SU-DHL-6 (cell line): ENCODE measurements at regions not wholly inside any gene's neighbourhood (a gene's known extent, or its start where the extent isn't known, plus 50 kb on each side); places are given as distances from the start of the nearest gene placed in this dataset.

ENCODE experiments used
- H2AFZ ChIP-seq: fragments of 200-600 bp; sonication (generic); 2 replicates; pipeline ENCODE4 v1.6.1; 2014; ENCODE audit warnings: low read depth, mild to moderate bottlenecking, moderate library complexity, mixed read lengths, antibody characterized with exemption, low read length; ENCODE audit not compliant: severe bottlenecking
- H3F3A ChIP-seq: fragments of 200-600 bp; shearing (Covaris generic); 2 replicates; pipeline ENCODE4 v1.6.0; 2016; ENCODE audit warnings: antibody characterized with exemption, mild to moderate bottlenecking; ENCODE audit not compliant: insufficient read depth
- H3K27ac ChIP-seq: fragments of 200-600 bp; sonication (generic); 2 replicates; pipeline ENCODE4 v1.5.1; 2016; ENCODE audit warnings: low read depth, mild to moderate bottlenecking, low read length, moderate library complexity, mixed read lengths
- H3K27me3 ChIP-seq: fragments of 200-600 bp; sonication (generic), shearing (Covaris generic); 2 replicates; pipeline ENCODE4 v1.6.0; 2014; ENCODE audit warnings: mild to moderate bottlenecking, low read length
- H3K36me3 ChIP-seq: fragments of 200-600 bp; sonication (generic); 2 replicates; pipeline ENCODE4 v1.6.1; 2014; ENCODE audit warnings: mild to moderate bottlenecking, low read length, mixed read lengths
- H3K4me2 ChIP-seq: fragments of 300-600, 200-600 bp; shearing (Covaris generic), sonication (generic); 2 replicates; pipeline ENCODE4 v1.6.0; 2014; ENCODE audit warnings: low read length, low read depth, mild to moderate bottlenecking; ENCODE audit not compliant: poor library complexity, severe bottlenecking
- H3K4me3 ChIP-seq: fragments of 200-600 bp; sonication (generic); 2 replicates; pipeline ENCODE4 v1.5.1; 2014; ENCODE audit warnings: antibody characterized with exemption, low read length, mild to moderate bottlenecking, mixed read lengths; ENCODE audit not compliant: insufficient read depth, poor library complexity, severe bottlenecking
- H3K79me2 ChIP-seq: fragments of 200-600 bp; sonication (generic); 2 replicates; pipeline ENCODE4 v1.6.1; 2014; ENCODE audit warnings: mild to moderate bottlenecking, low read length, moderate library complexity; ENCODE audit not compliant: insufficient read depth
- H3K9ac ChIP-seq: fragments of 200-600 bp; sonication (generic); 2 replicates; pipeline ENCODE4 v1.7.0; 2014; ENCODE audit warnings: mild to moderate bottlenecking, low read length
- H3K9me2 ChIP-seq: fragments of 200-600 bp; sonication (generic); replicated peaks from 2 replicates; pipeline ENCODE4 v1.6.1; 2014; ENCODE audit warnings: low read length; ENCODE audit not compliant: insufficient read depth
- H3K9me3 ChIP-seq: fragments of 200-600 bp; sonication (generic); 2 replicates; pipeline ENCODE4 v1.6.1; 2014; ENCODE audit warnings: low read length, mixed read lengths; ENCODE audit not compliant: insufficient read depth
- H4K20me1 ChIP-seq: fragments of 200-600 bp; sonication (generic); 2 replicates; pipeline ENCODE4 v1.6.1; 2014; ENCODE audit warnings: low read depth, mild to moderate bottlenecking, antibody characterized with exemption, low read length, moderate library complexity, mixed read lengths
- EZH2phosphoT487 ChIP-seq: fragments of 200-600 bp; sonication (generic), shearing (Covaris generic); conservative IDR thresholded peaks from 2 replicates; pipeline ENCODE4 v1.6.1; 2018; ENCODE audit warnings: mild to moderate bottlenecking, antibody characterized with exemption, low read length, moderate library complexity, mixed read lengths
- TF ChIP-seq, protein P1 (sequence below): fragments of 200-600 bp; sonication (generic); IDR thresholded peaks from one replicate; pipeline ENCODE4 v1.5.1; 2017; ENCODE audit warnings: antibody characterized with exemption, mild to moderate bottlenecking, low read length, moderate library complexity; ENCODE audit not compliant: insufficient read depth, poor library complexity, severe bottlenecking

DNA sequence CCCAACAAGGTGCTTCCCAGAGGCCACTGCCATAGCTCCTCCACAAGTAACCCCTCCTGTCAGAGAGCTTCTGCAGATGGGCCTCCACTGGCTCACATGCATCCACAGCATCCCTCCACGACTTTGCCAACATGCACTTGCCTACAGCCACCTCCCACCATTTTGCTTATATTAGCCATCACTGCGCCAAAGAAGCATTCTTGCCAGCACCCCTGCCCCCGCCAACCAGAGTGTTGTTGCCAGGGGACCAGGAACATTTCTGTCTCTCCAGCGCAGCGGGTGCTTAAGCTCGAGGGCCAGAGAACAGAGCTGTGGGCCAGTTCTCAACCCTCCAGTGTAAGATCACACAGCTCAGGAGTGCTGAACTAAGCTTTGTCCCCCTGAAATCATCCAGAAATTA is 517.6 kb downstream of the PABPC4L start:
- H3K9me2 ChIP-seq: no peaks in the 10 kb centered on the region
- H4K20me1 ChIP-seq: no peaks in the 10 kb centered on the region
- H2AFZ ChIP-seq: no peak overlapping the region
- no peaks in the 10 kb centered on the region for H3K9me3 ChIP-seq
- H3K4me2 ChIP-seq: no peak overlapping the region
- no peak overlapping the region for H3K9ac ChIP-seq
- H3F3A ChIP-seq: no peaks in the 10 kb centered on the region
- no peak overlapping the region for H3K4me3 ChIP-seq
- TF ChIP-seq EZH2phosphoT487: no peak
- TF ChIP-seq, protein P1, sequence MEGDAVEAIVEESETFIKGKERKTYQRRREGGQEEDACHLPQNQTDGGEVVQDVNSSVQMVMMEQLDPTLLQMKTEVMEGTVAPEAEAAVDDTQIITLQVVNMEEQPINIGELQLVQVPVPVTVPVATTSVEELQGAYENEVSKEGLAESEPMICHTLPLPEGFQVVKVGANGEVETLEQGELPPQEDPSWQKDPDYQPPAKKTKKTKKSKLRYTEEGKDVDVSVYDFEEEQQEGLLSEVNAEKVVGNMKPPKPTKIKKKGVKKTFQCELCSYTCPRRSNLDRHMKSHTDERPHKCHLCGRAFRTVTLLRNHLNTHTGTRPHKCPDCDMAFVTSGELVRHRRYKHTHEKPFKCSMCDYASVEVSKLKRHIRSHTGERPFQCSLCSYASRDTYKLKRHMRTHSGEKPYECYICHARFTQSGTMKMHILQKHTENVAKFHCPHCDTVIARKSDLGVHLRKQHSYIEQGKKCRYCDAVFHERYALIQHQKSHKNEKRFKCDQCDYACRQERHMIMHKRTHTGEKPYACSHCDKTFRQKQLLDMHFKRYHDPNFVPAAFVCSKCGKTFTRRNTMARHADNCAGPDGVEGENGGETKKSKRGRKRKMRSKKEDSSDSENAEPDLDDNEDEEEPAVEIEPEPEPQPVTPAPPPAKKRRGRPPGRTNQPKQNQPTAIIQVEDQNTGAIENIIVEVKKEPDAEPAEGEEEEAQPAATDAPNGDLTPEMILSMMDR: no peak
- H3K27ac ChIP-seq: no peak overlapping the region
- no peaks in the 10 kb centered on the region for H3K27me3 ChIP-seq
- H3K36me3 ChIP-seq: no peaks in the 10 kb centered on the region
- H3K79me2 ChIP-seq: no peaks in the 10 kb centered on the region

DNA sequence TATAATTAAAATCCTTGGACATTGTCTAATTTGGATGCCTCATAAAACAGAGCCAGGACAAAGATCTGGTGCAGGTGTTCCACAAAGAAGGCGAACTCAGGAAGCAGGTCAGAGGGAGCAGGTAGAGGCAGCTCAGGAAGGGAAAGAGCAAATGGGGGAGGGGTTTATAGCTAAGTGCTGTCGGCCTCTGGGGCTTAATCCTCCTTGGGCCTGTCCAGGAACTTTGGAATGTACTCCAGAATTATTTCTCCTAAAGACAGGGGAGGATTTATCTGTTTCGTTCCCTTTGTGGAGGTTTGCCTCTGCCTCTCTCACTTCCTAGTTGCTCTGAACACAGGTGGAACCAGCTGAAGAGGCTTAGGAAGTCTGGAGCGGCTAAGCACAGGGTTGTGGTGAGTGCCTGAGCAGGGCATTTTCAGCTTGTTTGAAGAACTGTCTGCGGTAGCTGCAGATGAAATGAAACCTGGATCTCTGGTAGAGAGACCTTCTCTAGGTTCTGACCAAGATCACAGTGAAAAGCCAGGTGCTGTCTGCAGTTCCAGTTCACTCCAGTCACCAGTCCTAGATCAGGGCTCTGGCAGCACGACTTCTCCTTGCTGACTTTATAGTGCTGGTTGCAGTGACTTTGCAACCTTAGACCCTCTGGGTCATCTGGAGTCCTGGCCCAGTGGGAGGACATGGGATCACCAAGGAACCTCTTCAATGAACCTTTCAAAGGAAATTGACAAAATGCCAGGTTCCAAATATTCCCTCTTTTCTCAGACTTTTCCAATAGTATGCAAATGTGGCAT is 519.2 kb downstream of the PCDH10 start:
- no peak overlapping the region for H2AFZ ChIP-seq
- no peak overlapping the region for H3K4me3 ChIP-seq
- no peaks in the 10 kb centered on the region for H3F3A ChIP-seq
- no peaks in the 10 kb centered on the region for H3K36me3 ChIP-seq
- H3K79me2 ChIP-seq: no peaks in the 10 kb centered on the region
- no peak overlapping the region for H3K27ac ChIP-seq
- H3K9me3 ChIP-seq: no peaks in the 10 kb centered on the region
- no peak overlapping the region for H3K9ac ChIP-seq
- H3K9me2 ChIP-seq: no peaks in the 10 kb centered on the region
- no peak for TF ChIP-seq EZH2phosphoT487
- TF ChIP-seq, protein P1: no peak
- H3K27me3 ChIP-seq: no peaks in the 10 kb centered on the region
- no peaks in the 10 kb centered on the region for H4K20me1 ChIP-seq
- H3K4me2 ChIP-seq: no peak overlapping the region

DNA sequence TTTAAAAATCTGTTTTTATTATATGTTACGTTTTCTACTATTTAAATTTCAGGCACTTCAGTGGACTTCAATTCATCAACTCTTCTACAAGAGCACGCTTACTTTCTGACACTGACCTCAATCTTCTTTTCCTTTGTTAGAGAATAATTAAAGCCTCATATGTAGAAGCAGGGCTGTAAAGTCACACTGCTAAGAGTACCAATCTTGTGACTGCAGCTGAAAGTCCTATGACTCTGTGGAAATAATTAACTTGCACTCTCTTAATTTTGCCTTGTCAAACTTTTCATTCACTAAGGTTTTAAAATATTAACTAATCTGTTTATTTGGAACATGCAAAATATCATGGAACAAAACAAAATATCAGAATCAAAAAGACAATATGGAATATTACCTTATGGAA is 498.1 kb downstream of the PCDH10 start:
- H3K4me3 ChIP-seq: no peak overlapping the region
- no peak overlapping the region for H2AFZ ChIP-seq
- no peaks in the 10 kb centered on the region for H3K27me3 ChIP-seq
- H3F3A ChIP-seq: no peaks in the 10 kb centered on the region
- TF ChIP-seq, protein P1: no peak
- no peak for TF ChIP-seq EZH2phosphoT487
- no peaks in the 10 kb centered on the region for H3K36me3 ChIP-seq
- H3K9me2 ChIP-seq: no peaks in the 10 kb centered on the region
- no peaks in the 10 kb centered on the region for H3K79me2 ChIP-seq
- no peak overlapping the region for H3K27ac ChIP-seq
- no peaks in the 10 kb centered on the region for H4K20me1 ChIP-seq
- no peak overlapping the region for H3K4me2 ChIP-seq
- no peaks in the 10 kb centered on the region for H3K9me3 ChIP-seq
- no peak overlapping the region for H3K9ac ChIP-seq
